ENCODE measurements at regions not wholly inside any gene's neighbourhood (a gene's known extent, or its start where the extent isn't known, plus 50 kb on each side); places are given as distances from the start of the nearest gene placed in this dataset.
"Not testable (repeated sequence)": the region's sequence is repeated elsewhere in the genome, so short reads cannot be mapped to it uniquely, and the experiment has no call there.

GRCh38 chr20:1820138-1821079, 74.8 kb upstream of the SIRPA start:
- peaks cover 6 to 23% (median 17%) of the 10 kb centered on the region in 6 donors for H3K9me3 Mint-ChIP-seq
- H3K27me3 Mint-ChIP-seq (ENCODE audit: low read depth in 3 of 3): peaks cover 5 to 11% (median 7%) of the 10 kb centered on the region in 3 donors
- no peak overlapping the region for H3K27ac Mint-ChIP-seq
- H3K36me3 Mint-ChIP-seq: peaks cover 0 to 5% (median 3%) of the 10 kb centered on the region in 3 donors
- DNase-seq: no peak
- no peaks in the 10 kb centered on the region for H3K4me1 Mint-ChIP-seq
- no peak overlapping the region for H3K4me3 Mint-ChIP-seq

- Mint-ChIP-seq H3K9me3 (peaks cover 6 to 23% (median 17%) of the 10 kb centered on the region in 6 donors), H3K27ac (no peak overlapping the region), H3K4me3 (no peak overlapping the region), H3K27me3 (ENCODE audit: low read depth in 3 of 3) (peaks cover 5 to 8% (median 7%) of the 10 kb centered on the region in 3 donors), H3K36me3 (peaks cover 0 to 5% (median 3%) of the 10 kb centered on the region in 3 donors), H3K4me1 (no peaks in the 10 kb centered on the region)
- no peak for DNase-seq
Observed at GRCh38 chr20:1819311-1820137, 75.7 kb upstream of the SIRPA start.

GRCh38 chr20:1818895-1819294, 76.3 kb upstream of the SIRPA start:
- H3K27ac Mint-ChIP-seq: no peak overlapping the region
- H3K4me3 Mint-ChIP-seq: no peak overlapping the region
- peaks cover 0 to 5% (median 3%) of the 10 kb centered on the region in 3 donors for H3K36me3 Mint-ChIP-seq
- peaks cover 6 to 20% (median 15%) of the 10 kb centered on the region in 6 donors for H3K9me3 Mint-ChIP-seq
- H3K27me3 Mint-ChIP-seq (ENCODE audit: low read depth in 3 of 3): peaks cover 5% of the 10 kb centered on the region in 3 donors
- H3K4me1 Mint-ChIP-seq: no peaks in the 10 kb centered on the region
- no peak for DNase-seq

GRCh38 chr20:1818247-1818840, 76.9 kb upstream of the SIRPA start:
- Mint-ChIP-seq H3K27me3 (ENCODE audit: low read depth in 3 of 3) (peaks cover 5 to 8% (median 6%) of the 10 kb centered on the region in 3 donors), H3K9me3 (peaks cover 4 to 17% (median 14%) of the 10 kb centered on the region in 6 donors), H3K4me1 (no peaks in the 10 kb centered on the region), H3K36me3 (peaks cover 0 to 5% (median 0%) of the 10 kb centered on the region in 3 donors), H3K4me3 (no peak overlapping the region), H3K27ac (no peak overlapping the region)
- DNase-seq: no peak

- Mint-ChIP-seq H3K27ac (no peak overlapping the region), H3K36me3 (peaks cover 0 to 5% (median 0%) of the 10 kb centered on the region in 3 donors), H3K4me3 (no peak overlapping the region), H3K9me3 (peaks cover 4 to 14% (median 8%) of the 10 kb centered on the region in 6 donors), H3K27me3 (ENCODE audit: low read depth in 3 of 3) (peaks cover 5 to 12% (median 8%) of the 10 kb centered on the region in 3 donors), H3K4me1 (no peaks in the 10 kb centered on the region)
- DNase-seq: no peak
Observed at GRCh38 chr20:1817577-1818211, 77.5 kb upstream of the SIRPA start.

- Mint-ChIP-seq H3K36me3 (no peaks in the 10 kb centered on the region), H3K4me1 (no peaks in the 10 kb centered on the region), H3K4me3 (no peak overlapping the region), H3K27me3 (ENCODE audit: low read depth in 3 of 3) (peaks cover 5 to 12% (median 8%) of the 10 kb centered on the region in 3 donors), H3K9me3 (peaks cover 0 to 7% (median 0%) of the 10 kb centered on the region in 6 donors), H3K27ac (no peak overlapping the region)
- DNase-seq: no peak
Observed at GRCh38 chr20:1816384-1817381, 78.5 kb upstream of the SIRPA start.

GRCh38 chr20:1815502-1816085, 79.6 kb upstream of the SIRPA start:
- Mint-ChIP-seq H3K36me3 (no peaks in the 10 kb centered on the region), H3K4me3 (no peak overlapping the region), H3K9me3 (peaks cover 0 to 2% (median 0%) of the 10 kb centered on the region in 6 donors), H3K4me1 (no peaks in the 10 kb centered on the region), H3K27ac (no peak overlapping the region), H3K27me3 (ENCODE audit: low read depth in 3 of 3) (peaks cover 5 to 10% (median 8%) of the 10 kb centered on the region in 3 donors)
- no peak for DNase-seq

- H3K9me3 Mint-ChIP-seq, H3K36me3 Mint-ChIP-seq, DNase-seq, H3K27ac Mint-ChIP-seq, H3K4me3 Mint-ChIP-seq, H3K4me1 Mint-ChIP-seq: not testable (repeated sequence)
- H3K27me3 Mint-ChIP-seq (ENCODE audit: low read depth in 3 of 3): peaks cover 5 to 10% (median 6%) of the 10 kb centered on the region in 3 donors
Observed at GRCh38 chr20:1814861-1815260, 80.3 kb upstream of the SIRPA start.

- DNase-seq: no peak
- Mint-ChIP-seq H3K4me1 (no peaks in the 10 kb centered on the region), H3K9me3 (peaks cover 0 to 2% (median 0%) of the 10 kb centered on the region in 6 donors), H3K4me3 (no peak overlapping the region), H3K27me3 (ENCODE audit: low read depth in 3 of 3) (peaks cover 4 to 10% (median 5%) of the 10 kb centered on the region in 3 donors), H3K27ac (no peak overlapping the region), H3K36me3 (no peaks in the 10 kb centered on the region)
Observed at GRCh38 chr20:1813674-1814635, 81.3 kb upstream of the SIRPA start.

- H3K4me1 Mint-ChIP-seq: no peaks in the 10 kb centered on the region
- no peak overlapping the region for H3K27ac Mint-ChIP-seq
- H3K9me3 Mint-ChIP-seq: peaks cover 0 to 5% (median 0%) of the 10 kb centered on the region in 6 donors
- DNase-seq: no peak
- H3K36me3 Mint-ChIP-seq: no peaks in the 10 kb centered on the region
- no peak overlapping the region for H3K4me3 Mint-ChIP-seq
- peaks cover 3 to 11% (median 4%) of the 10 kb centered on the region in 3 donors for H3K27me3 Mint-ChIP-seq (ENCODE audit: low read depth in 3 of 3)
Observed at GRCh38 chr20:1813101-1813529, 82.1 kb upstream of the SIRPA start.

Data from immature natural killer cell (primary cell).